ENCODE measurements at regions not wholly inside any gene's neighbourhood (a gene's known extent, or its start where the extent isn't known, plus 50 kb on each side); places are given as distances from the start of the nearest gene placed in this dataset.

GRCh38 chr3:159829056-159829455, 159.6 kb upstream of the IL12A start:
- no peak for DNase-seq

GRCh38 chr3:159829539-159830227, 159.0 kb upstream of the IL12A start:
- peak; percentile 40 for DNase-seq

GRCh38 chr3:159830523-159831154, 158.0 kb upstream of the IL12A start:
- no peak for DNase-seq

- no peak for DNase-seq
Observed at GRCh38 chr3:159831466-159831865, 157.2 kb upstream of the IL12A start.

- DNase-seq = no peak
Observed at GRCh38 chr3:159832024-159832423, 156.6 kb upstream of the IL12A start.

- DNase-seq = no peak
Observed at GRCh38 chr3:159835126-159835525, 153.5 kb upstream of the IL12A start.

- DNase-seq = no peak
Observed at GRCh38 chr3:159837725-159838124, 150.9 kb upstream of the IL12A start.

GRCh38 chr3:159838938-159839337, 149.7 kb upstream of the IL12A start:
- DNase-seq = no peak

- DNase-seq = no peak
Observed at GRCh38 chr3:159839561-159840379, 148.9 kb upstream of the IL12A start, which contains the start of gene SCHIP1. SCHIP1 (plus strand) TSS chr3:159839861.

GRCh38 chr3:159840703-159841299, 147.8 kb upstream of the IL12A start:
- no peak for DNase-seq

- no peak for DNase-seq
Observed at GRCh38 chr3:159841766-159842165, 146.9 kb upstream of the IL12A start.

GRCh38 chr3:159843840-159844730, 144.6 kb upstream of the IL12A start:
- peak; percentile 28 for DNase-seq

GRCh38 chr3:159844801-159845261, 143.8 kb upstream of the IL12A start:
- peak; percentile 33 for DNase-seq

GRCh38 chr3:159845737-159846136, 142.9 kb upstream of the IL12A start:
- no peak for DNase-seq

GRCh38 chr3:159846255-159846654, 142.4 kb upstream of the IL12A start:
- no peak for DNase-seq

- DNase-seq = no peak
Observed at GRCh38 chr3:159848348-159849118, 140.1 kb upstream of the IL12A start.

GRCh38 chr3:159850481-159850880, 138.2 kb upstream of the IL12A start:
- no peak for DNase-seq

- no peak for DNase-seq
Observed at GRCh38 chr3:159852266-159852665, 136.4 kb upstream of the IL12A start.

GRCh38 chr3:159852821-159853505, 135.7 kb upstream of the IL12A start:
- peak; percentile 53 for DNase-seq

- no peak for DNase-seq
Observed at GRCh38 chr3:159853506-159853864, 135.2 kb upstream of the IL12A start.

All from fibroblast of skin of scalp (primary cell).